ENCODE measurements at regions not wholly inside any gene's neighbourhood (a gene's known extent, or its start where the extent isn't known, plus 50 kb on each side); places are given as distances from the start of the nearest gene placed in this dataset.

DNA sequence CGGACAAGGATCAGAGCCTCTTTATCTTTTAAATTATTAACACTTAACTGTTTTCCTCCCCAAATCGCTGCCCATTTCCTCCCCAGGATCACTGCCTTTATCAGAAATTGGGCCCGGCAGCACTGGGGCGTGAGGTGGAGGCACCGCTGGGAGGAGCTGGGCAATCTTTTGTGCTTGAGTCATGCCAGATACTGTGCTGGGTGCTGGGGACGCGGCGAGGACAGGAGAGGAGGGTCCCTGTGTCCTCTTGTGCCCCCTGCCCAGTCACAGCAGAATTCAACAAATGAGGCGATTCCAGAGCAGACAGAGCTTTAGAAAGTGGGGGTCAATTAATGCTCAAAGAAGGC lies 347.8 kb downstream of the ZNF536 start:
- no peak for TF ChIP-seq JUN (IDR thresholded peaks at IDR 0.05; ENCODE audit: low read depth, low read length)
- no peak for TF ChIP-seq SUZ12 (IDR thresholded peaks at IDR 0.05; ENCODE audit: low read length)
- TF ChIP-seq RAD21 (IDR thresholded peaks at IDR 0.05 in 1 of 2, conservative IDR thresholded peaks at IDR 0.05 in 1 of 2; ENCODE audit: low read depth in 2 of 2, low read length in 2 of 2): no peak
- no peak for TF ChIP-seq GTF2F1 (IDR thresholded peaks at IDR 0.05; ENCODE audit: borderline replicate concordance, low read depth, low read length)
- no peak for TF ChIP-seq E2F6 (IDR thresholded peaks at IDR 0.05)
- TF ChIP-seq POLR2AphosphoS5 (IDR thresholded peaks at IDR 0.05; ENCODE audit: low read depth, low read length): no peak
- TF ChIP-seq NRF1 (IDR thresholded peaks at IDR 0.05; ENCODE audit: low read depth, low read length): no peak
- TF ChIP-seq POLR2A (IDR thresholded peaks at IDR 0.05; ENCODE audit: control extremely low read depth in 1 of 2, low read depth in 2 of 2, low read length in 2 of 2): no peak
- no peak for TF ChIP-seq RNF2 (IDR thresholded peaks at IDR 0.05; ENCODE audit: borderline replicate concordance, low read depth, low read length, missing control alignments, poor library complexity, severe bottlenecking)
- no peak for TF ChIP-seq TAF1 (IDR thresholded peaks at IDR 0.05; ENCODE audit: low read depth, low read length)
- TF ChIP-seq, protein P1, sequence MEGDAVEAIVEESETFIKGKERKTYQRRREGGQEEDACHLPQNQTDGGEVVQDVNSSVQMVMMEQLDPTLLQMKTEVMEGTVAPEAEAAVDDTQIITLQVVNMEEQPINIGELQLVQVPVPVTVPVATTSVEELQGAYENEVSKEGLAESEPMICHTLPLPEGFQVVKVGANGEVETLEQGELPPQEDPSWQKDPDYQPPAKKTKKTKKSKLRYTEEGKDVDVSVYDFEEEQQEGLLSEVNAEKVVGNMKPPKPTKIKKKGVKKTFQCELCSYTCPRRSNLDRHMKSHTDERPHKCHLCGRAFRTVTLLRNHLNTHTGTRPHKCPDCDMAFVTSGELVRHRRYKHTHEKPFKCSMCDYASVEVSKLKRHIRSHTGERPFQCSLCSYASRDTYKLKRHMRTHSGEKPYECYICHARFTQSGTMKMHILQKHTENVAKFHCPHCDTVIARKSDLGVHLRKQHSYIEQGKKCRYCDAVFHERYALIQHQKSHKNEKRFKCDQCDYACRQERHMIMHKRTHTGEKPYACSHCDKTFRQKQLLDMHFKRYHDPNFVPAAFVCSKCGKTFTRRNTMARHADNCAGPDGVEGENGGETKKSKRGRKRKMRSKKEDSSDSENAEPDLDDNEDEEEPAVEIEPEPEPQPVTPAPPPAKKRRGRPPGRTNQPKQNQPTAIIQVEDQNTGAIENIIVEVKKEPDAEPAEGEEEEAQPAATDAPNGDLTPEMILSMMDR (IDR thresholded peaks at IDR 0.05; ENCODE audit: control extremely low read depth in 1 of 3, insufficient read depth in 1 of 3, low read depth in 1 of 3, low read length in 3 of 3): no peak
- no peak for TF ChIP-seq EP300 (IDR thresholded peaks at IDR 0.05; ENCODE audit: borderline replicate concordance in 1 of 2, low read depth in 2 of 2, low read length in 2 of 2)
